Loucy (cell line): ENCODE measurements at regions not wholly inside any gene's neighbourhood (a gene's known extent, or its start where the extent isn't known, plus 50 kb on each side); places are given as distances from the start of the nearest gene placed in this dataset.

Experiments
- CTCF ChIP-seq: fragments of 200-600 bp; sonication (generic); conservative IDR thresholded peaks from 2 replicates; pipeline ENCODE4 v1.5.1; 2014; ENCODE audit warnings: mild to moderate bottlenecking, antibody characterized with exemption, low read length
- EZH2phosphoT487 ChIP-seq: fragments of 200-600 bp; IDR thresholded peaks from 2 replicates; pipeline ENCODE4 v1.6.1; 2018; ENCODE audit warnings: antibody characterized with exemption, mild to moderate bottlenecking, moderate library complexity, borderline replicate concordance

- no peak for TF ChIP-seq CTCF
- no peak for TF ChIP-seq EZH2phosphoT487
Observed at GRCh38 chr5:117621921-117622320, 1047.3 kb upstream of the SEMA6A start.
